Brain microvascular endothelial cell (primary cell): ENCODE measurements at regions not wholly inside any gene's neighbourhood (a gene's known extent, or its start where the extent isn't known, plus 50 kb on each side); places are given as distances from the start of the nearest gene placed in this dataset.

Source experiments
- DNase-seq: peaks from one replicate; pipeline ENCODE4 v3.0.0-alpha.2; 2020
- H3K27ac ChIP-seq: fragments of 250-450 bp; sonication (Bioruptor Pico); 2 replicates; pipeline ENCODE4 v1.5.1; 2020; ENCODE audit warnings: mild to moderate bottlenecking, moderate library complexity
- H3K27me3 ChIP-seq: fragments of 250-450 bp; sonication (Bioruptor Pico); replicated peaks from 2 replicates; pipeline ENCODE4 v1.5.1; 2020; ENCODE audit warnings: mild to moderate bottlenecking
- H3K36me3 ChIP-seq: fragments of 250-450 bp; sonication (Bioruptor Pico); replicated peaks from 2 replicates; pipeline ENCODE4 v1.5.1; 2020; ENCODE audit warnings: mild to moderate bottlenecking
- H3K4me3 ChIP-seq: 2 replicates; pipeline ENCODE4 v1.5.1; 2011; ENCODE audit warnings: low read depth, mild to moderate bottlenecking, control low read depth, low read length, moderate library complexity
- in situ Hi-C: cut with HindIII; loops from 2 replicates; pipeline ENCODE4 v1.10.0; 2017; ENCODE audit warnings: low sequenced_read_pairs, low pct_ligation_motif_present
- TF ChIP-seq, protein P1 (sequence below): IDR thresholded peaks from 2 replicates; pipeline ENCODE4 v1.5.1; 2011; ENCODE audit warnings: low read depth, mild to moderate bottlenecking, moderate library complexity, low read length, control low read depth, inconsistent platforms; ENCODE audit errors: missing control alignments

DNA sequence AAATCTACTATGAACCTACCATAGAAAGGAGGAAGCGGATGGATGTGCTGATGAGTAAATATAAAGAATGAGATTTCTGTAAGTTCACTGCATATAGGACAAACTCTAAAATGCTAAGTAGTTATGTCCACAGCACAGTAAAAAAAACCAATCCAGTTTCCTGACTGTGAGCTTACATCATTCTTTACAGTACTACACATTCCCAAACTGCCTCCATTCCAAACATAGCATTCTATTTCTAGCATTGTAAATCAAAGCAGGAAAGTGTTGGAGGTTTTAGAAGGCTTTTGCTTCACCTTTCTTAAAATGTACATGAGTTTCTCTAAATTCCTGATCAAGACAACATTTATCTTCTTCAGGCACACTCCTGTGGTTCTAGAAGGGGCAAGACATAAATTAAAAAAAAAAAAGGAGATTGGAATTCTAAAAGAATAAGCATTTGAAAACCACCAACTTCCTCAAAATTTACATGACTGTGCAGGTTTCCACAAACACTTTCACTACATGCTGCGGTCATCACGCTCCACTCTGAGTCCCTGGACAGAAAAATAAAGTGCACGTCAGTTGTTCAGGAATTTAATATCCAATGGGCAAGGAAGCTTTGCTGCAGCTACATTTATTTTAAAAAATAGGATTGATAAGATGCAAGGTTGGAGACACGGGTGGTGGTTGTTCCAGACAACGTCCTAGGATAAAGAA, 297.6 kb upstream of the STS start:
- in situ Hi-C loops: no loop called here
- DNase-seq: peak; percentile 21
- Histone ChIP-seq H3K4me3 (no peak overlapping the region), H3K27me3 (no peaks in the 10 kb centered on the region), H3K36me3 (no peaks in the 10 kb centered on the region), H3K27ac (no peak overlapping the region)
- TF ChIP-seq, protein P1, sequence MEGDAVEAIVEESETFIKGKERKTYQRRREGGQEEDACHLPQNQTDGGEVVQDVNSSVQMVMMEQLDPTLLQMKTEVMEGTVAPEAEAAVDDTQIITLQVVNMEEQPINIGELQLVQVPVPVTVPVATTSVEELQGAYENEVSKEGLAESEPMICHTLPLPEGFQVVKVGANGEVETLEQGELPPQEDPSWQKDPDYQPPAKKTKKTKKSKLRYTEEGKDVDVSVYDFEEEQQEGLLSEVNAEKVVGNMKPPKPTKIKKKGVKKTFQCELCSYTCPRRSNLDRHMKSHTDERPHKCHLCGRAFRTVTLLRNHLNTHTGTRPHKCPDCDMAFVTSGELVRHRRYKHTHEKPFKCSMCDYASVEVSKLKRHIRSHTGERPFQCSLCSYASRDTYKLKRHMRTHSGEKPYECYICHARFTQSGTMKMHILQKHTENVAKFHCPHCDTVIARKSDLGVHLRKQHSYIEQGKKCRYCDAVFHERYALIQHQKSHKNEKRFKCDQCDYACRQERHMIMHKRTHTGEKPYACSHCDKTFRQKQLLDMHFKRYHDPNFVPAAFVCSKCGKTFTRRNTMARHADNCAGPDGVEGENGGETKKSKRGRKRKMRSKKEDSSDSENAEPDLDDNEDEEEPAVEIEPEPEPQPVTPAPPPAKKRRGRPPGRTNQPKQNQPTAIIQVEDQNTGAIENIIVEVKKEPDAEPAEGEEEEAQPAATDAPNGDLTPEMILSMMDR: no peak

DNA sequence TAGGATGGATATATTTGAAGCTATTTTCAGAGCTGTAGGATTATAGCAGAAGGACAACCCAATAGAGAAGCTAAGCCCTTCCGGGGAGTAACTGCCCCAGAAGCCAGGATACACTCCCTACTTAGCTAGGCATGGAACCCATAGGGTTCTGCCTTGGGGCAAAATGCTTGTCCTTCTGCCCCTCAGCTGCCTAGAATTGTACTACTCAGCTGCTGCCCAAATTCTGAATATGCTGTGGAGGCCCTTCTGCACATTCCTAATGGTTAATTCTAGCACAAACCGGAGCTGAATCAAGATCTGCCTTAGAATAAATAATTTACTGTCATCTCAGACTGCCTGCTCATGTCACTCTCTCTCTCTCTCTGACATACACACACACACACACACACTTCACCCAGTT, 297.7 kb upstream of the VCX3A start:
- Histone ChIP-seq H3K27me3 (no peaks in the 10 kb centered on the region), H3K36me3 (no peaks in the 10 kb centered on the region), H3K27ac (no peak overlapping the region), H3K4me3 (no peak overlapping the region)
- no peak for DNase-seq
- in situ Hi-C loops: no loop called here
- TF ChIP-seq, protein P1: no peak

DNA sequence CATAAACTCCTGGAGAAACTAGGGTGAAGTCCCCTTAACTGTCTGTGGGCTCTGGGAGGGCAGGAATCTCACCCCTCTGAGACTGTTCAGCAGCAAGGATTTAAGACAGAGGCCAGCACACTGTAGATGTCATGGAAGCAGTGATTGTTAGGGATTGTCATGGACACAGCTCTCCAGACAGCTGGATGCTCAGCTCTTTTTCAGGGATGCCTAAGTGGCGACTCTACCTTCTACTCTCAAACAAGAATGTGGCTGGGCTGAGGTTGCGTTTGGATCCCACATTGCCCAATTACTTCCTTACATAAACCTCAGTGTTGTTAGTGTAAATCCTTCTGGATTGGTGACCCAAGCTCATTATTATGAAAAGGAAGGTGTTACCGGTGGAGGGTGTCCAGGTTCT, 291.9 kb upstream of the VCX3A start:
- DNase-seq: no peak
- Histone ChIP-seq H3K4me3 (no peak overlapping the region), H3K27ac (no peak overlapping the region), H3K27me3 (no peaks in the 10 kb centered on the region), H3K36me3 (no peaks in the 10 kb centered on the region)
- in situ Hi-C loops: no loop called here
- TF ChIP-seq, protein P1: no peak

DNA sequence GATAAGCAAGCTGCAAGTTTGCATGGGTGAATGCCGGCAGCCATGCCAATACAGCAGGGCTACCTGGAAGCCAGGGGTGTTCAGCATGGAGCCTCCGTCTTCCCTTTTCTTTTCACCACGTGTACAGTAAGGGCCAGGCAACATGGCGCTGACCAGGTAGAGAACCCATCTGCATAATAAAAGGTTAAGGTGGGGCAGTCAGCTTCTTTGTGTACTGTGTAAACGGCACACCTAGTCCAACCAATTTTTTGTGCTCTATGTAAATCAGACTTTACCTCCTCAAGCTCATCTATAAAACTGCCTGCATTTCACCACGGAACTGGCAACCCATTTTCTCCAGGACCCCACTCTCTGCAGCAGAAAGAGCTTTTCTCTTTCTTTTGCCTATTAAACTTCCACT, 286.8 kb upstream of the VCX3A start:
- Histone ChIP-seq H3K27ac (no peak overlapping the region), H3K4me3 (no peak overlapping the region), H3K27me3 (no peaks in the 10 kb centered on the region), H3K36me3 (no peaks in the 10 kb centered on the region)
- in situ Hi-C loops: no loop called here
- TF ChIP-seq, protein P1: no peak
- DNase-seq: no peak

DNA sequence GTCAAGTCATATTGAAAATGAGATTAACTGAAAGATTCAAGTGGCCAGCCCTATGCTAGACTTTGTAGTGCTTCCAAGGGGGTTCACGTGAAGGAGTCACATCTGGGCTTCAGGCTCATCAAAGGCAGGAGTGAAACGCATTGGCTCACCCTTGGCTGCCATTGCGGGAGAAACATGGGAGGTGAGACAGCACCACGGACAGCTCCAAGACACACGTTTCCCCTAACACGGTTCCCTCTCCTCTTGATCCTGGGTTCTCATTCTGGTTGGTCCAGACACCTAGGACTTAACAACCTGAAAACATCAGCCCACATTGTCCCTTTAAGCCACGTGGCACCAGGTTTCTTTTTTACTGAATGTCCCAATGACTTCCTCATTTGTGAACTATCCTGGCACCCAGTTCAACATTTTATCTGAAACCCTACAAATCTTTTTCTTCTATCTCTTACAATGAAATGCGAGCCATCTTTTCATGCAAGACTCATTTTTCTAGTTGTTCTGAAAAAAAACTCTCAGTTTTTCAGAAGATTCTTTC, 279.0 kb upstream of the VCX3A start:
- in situ Hi-C loops: no loop called here
- no peak for DNase-seq
- Histone ChIP-seq H3K36me3 (no peaks in the 10 kb centered on the region), H3K27ac (no peak overlapping the region), H3K4me3 (no peak overlapping the region), H3K27me3 (no peaks in the 10 kb centered on the region)
- TF ChIP-seq, protein P1: no peak

DNA sequence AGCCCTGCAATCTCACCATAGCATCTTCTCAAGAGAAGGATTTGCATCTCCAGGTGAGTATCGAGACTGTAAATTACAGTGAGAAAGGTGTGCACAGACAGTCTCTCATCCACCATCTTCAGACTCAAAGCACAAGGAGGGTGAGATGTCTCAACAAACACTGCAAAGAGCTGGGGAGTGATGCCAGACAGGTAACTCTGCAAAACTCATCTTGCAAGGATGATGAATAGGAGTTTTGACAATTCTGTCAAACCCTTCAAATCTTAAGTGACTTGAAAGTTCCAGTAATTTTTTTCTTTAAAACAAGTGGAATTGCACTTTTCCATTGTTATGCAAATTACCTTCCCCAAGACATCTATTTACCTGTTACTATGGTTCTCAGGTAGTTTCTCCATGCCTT, 277.2 kb upstream of the VCX3A start:
- in situ Hi-C loops: no loop called here
- DNase-seq: no peak
- no peaks in the 10 kb centered on the region for H3K36me3 ChIP-seq
- no peaks in the 10 kb centered on the region for H3K27me3 ChIP-seq
- H3K4me3 ChIP-seq: no peak overlapping the region
- no peak overlapping the region for H3K27ac ChIP-seq
- TF ChIP-seq, protein P1: no peak
